Cardiac muscle cell (in vitro differentiated cells and primary cell): ENCODE measurements at regions not wholly inside any gene's neighbourhood (a gene's known extent, or its start where the extent isn't known, plus 50 kb on each side); places are given as distances from the start of the nearest gene placed in this dataset.
A peak's percentile ranks its signal among the peaks of the same experiment; 100 is the strongest.

Source experiments
- DNase-seq, 2 donors: peaks; one replicate each; pipeline versions ENCODE4 v3.0.0 to v3.0.0-alpha.2; 2010 to 2017; ENCODE audit warnings: low read depth in 1 of 2, low spot score in 1 of 2
- H3K27ac ChIP-seq: fragments of 200-600 bp; sonication (generic); 2 replicates; pipeline ENCODE4 v1.5.1; 2016
- H3K27me3 ChIP-seq: fragments of 200-600 bp; sonication (generic); 2 replicates; pipeline ENCODE4 v1.6.0; 2016; ENCODE audit warnings: control low read depth
- H3K36me3 ChIP-seq: fragments of 200-600 bp; sonication (generic); 2 replicates; pipeline ENCODE4 v1.5.1; 2016; ENCODE audit warnings: control low read depth
- H3K4me1 ChIP-seq: fragments of 200-600 bp; sonication (generic); 2 replicates; pipeline ENCODE4 v1.8.1; 2017; ENCODE audit warnings: low read depth, mild to moderate bottlenecking, mixed run types
- H3K4me3 ChIP-seq: fragments of 200-600 bp; sonication (generic); 2 replicates; pipeline ENCODE4 v1.5.1; 2016; ENCODE audit warnings: mild to moderate bottlenecking
- H3K9me3 ChIP-seq: fragments of 200-600 bp; sonication (generic); 2 replicates; pipeline ENCODE4 v1.5.1; 2017; ENCODE audit warnings: low read depth, mild to moderate bottlenecking, control low read depth
- CTCF ChIP-seq: IDR thresholded peaks from 2 replicates; pipeline ENCODE4 v1.5.1; 2012; ENCODE audit warnings: low read depth, mild to moderate bottlenecking, low read length

DNA sequence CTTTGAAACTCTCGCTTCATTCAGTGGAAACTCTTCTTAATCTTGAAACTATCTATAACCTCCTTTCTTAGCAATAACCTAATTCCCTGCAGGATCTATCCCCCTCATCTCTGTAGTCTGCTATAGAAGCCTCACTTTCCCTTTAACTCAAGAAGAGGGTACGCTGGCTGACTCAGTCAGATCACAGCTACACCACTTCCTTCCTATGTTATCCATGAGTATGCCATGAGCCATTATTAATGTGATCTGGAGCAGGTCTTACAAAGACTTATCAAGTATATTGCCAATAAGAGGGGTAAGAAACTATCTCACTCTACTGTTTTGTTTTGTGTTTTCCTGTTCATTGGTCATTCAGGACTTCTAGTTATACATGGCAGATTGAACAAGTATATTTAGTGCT, 165.3 kb downstream of the PJA1 start:
- no peak for TF ChIP-seq CTCF

DNA sequence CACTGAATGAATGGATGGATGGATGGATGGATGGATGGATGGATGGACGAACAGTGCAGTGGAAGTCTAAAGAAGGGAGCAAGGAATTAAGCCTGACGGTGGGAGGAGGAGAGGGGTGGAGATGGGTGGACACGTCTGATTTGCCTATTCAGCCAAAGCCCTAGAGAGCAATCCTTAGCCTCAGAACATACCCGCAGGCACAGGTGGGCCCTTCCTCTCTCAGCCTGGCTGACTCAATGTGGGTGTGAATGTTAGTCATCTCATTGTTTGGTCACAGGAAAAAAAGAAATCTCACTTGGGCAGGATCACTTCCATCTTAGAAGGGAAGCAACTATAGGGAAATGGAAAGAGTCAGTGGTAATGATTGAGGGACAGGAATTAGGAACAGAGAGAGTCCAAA, 165.9 kb downstream of the PJA1 start:
- Histone ChIP-seq H3K36me3 (no peaks in the 10 kb centered on the region), H3K4me3 (no peak overlapping the region), H3K27ac (no peak overlapping the region), H3K4me1 (peaks cover 6% of the 10 kb centered on the region), H3K9me3 (no peaks in the 10 kb centered on the region), H3K27me3 (no peaks in the 10 kb centered on the region)
- no peak for DNase-seq
- TF ChIP-seq CTCF = no peak

More for the DNA sequence above, 165.3 kb downstream of the PJA1 start:
- Histone ChIP-seq H3K4me3 (no peak overlapping the region), H3K36me3 (no peaks in the 10 kb centered on the region), H3K9me3 (no peaks in the 10 kb centered on the region), H3K27ac (no peak overlapping the region), H3K4me1 (peaks cover 6% of the 10 kb centered on the region), H3K27me3 (no peaks in the 10 kb centered on the region)
- DNase-seq = no peak

DNA sequence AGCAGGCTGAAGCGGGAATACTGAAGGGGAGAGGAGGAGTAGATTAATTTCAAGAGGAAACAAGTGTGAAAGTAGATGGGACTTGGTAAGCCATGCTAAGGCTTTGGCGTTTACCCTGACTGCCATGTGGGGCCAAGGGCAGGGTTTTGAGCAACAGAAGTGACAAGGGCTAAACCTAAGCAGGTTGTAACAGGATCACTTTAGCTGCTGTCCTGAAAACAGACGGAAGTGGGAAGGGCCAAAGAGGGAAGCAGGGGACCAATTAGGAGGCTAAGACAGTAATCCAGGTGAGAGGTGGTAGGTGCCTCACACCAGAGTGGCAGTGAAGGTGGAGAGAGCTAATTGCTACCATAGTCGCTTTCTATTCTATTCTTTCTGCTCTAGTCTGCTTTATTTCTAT, 166.5 kb downstream of the PJA1 start:
- Histone ChIP-seq H3K4me3 (no peak overlapping the region), H3K27me3 (no peaks in the 10 kb centered on the region), H3K36me3 (no peaks in the 10 kb centered on the region), H3K27ac (no peak overlapping the region), H3K9me3 (no peaks in the 10 kb centered on the region), H3K4me1 (peaks cover 6% of the 10 kb centered on the region)
- no peak for DNase-seq
- no peak for TF ChIP-seq CTCF

DNA sequence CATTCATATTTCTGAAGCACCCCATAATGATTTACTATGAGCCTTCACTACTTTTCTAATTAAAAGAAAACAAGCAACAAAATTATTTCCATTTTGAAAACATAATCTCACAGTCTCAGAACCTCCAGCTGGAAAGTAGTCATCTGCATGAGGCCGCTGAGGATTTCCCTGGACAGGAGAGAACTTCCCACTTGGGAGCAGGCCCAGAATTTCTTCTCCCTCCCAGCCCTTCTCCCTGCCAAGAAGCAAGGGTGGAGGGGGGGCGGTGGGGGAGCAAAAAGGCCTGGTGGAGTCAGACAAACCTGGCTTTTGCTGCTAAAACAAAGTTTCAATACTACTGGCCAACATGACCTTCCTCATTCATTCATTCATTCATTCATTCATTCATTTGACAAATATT, 167.3 kb downstream of the PJA1 start:
- peak in 1 of 2 donors; percentile 88 for DNase-seq
- H3K27me3 ChIP-seq = no peaks in the 10 kb centered on the region
- no peak overlapping the region for H3K4me3 ChIP-seq
- H3K27ac ChIP-seq = no peak overlapping the region
- peaks cover 6% of the 10 kb centered on the region for H3K4me1 ChIP-seq
- H3K9me3 ChIP-seq = no peaks in the 10 kb centered on the region
- H3K36me3 ChIP-seq = no peaks in the 10 kb centered on the region
- no peak for TF ChIP-seq CTCF

DNA sequence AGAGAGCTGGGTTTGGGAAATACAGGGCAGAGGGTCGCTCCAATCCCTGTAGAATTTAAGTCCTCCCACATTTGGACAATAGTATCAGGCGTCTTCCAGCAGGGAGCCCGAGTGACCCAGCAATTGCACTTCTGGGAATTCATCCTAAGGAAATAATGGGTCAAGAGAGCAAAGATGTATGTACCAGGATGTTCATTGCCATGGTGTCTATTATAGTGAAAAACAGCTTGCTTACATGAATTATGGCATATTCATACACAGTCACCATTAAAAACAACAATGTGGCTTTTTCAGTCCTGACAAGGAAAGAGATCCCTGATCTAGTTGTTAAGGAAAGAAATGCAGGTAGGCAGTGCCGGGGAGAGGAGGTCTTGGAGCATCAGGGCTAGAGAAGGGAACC, 167.7 kb downstream of the PJA1 start:
- no peak overlapping the region for H3K4me3 ChIP-seq
- H3K27me3 ChIP-seq = no peaks in the 10 kb centered on the region
- no peak for DNase-seq
- no peaks in the 10 kb centered on the region for H3K36me3 ChIP-seq
- TF ChIP-seq CTCF = no peak
- no peak overlapping the region for H3K27ac ChIP-seq
- H3K4me1 ChIP-seq = peaks cover 6% of the 10 kb centered on the region
- no peaks in the 10 kb centered on the region for H3K9me3 ChIP-seq
